GM18951 (cell line): ENCODE measurements at regions not wholly inside any gene's neighbourhood (a gene's known extent, or its start where the extent isn't known, plus 50 kb on each side); places are given as distances from the start of the nearest gene placed in this dataset.

Experiments
- POLR2A ChIP-seq: IDR thresholded peaks from 4 replicates; pipeline ENCODE4 v1.6.1; 2011; ENCODE audit warnings: mild to moderate bottlenecking; ENCODE audit not compliant: insufficient read length, insufficient read depth; ENCODE audit errors: extremely low read depth
- in situ Hi-C: fragments of 300-500 bp; cut with MboI; formaldehyde crosslinking; loops from one replicate; pipeline ENCODE4 v1.12.0; 2022; ENCODE audit warnings: low sequenced_read_pairs, mixed read lengths, inconsistent platforms; ENCODE audit not compliant: unreplicated experiment

GRCh38 chr21:35925497-35925896 lies 134.8 kb downstream of the SETD4 start:
- in situ Hi-C loops: no loop called here
- TF ChIP-seq POLR2A: no peak

- in situ Hi-C loops: no loop called here
- TF ChIP-seq POLR2A: no peak
Observed at GRCh38 chr21:35924714-35925301, 135.5 kb downstream of the SETD4 start.

- in situ Hi-C loops: no loop called here
- TF ChIP-seq POLR2A: no peak
Observed at GRCh38 chr21:35923971-35924370, 136.4 kb downstream of the SETD4 start.

GRCh38 chr21:35922618-35923017 lies 137.7 kb downstream of the SETD4 start:
- in situ Hi-C loops: no loop called here

GRCh38 chr21:35921471-35921870 lies 138.9 kb downstream of the SETD4 start:
- TF ChIP-seq POLR2A: no peak
- in situ Hi-C loops: no loop called here

More at GRCh38 chr21:35922618-35923017, 137.7 kb downstream of the SETD4 start:
- TF ChIP-seq POLR2A: no peak

GRCh38 chr21:35920436-35920835 lies 139.9 kb downstream of the SETD4 start:
- in situ Hi-C loops: no loop called here
- TF ChIP-seq POLR2A: no peak

GRCh38 chr21:35915030-35915429 lies 145.3 kb downstream of the SETD4 start:
- no peak for TF ChIP-seq POLR2A
- in situ Hi-C loops: no loop called here

GRCh38 chr21:35911412-35912191 lies 148.7 kb downstream of the SETD4 start:
- TF ChIP-seq POLR2A: no peak
- in situ Hi-C loops: no loop called here

GRCh38 chr21:35909456-35910223 lies 150.7 kb downstream of the SETD4 start:
- no peak for TF ChIP-seq POLR2A
- in situ Hi-C loops: no loop called here

GRCh38 chr21:35908311-35909078 lies 151.8 kb downstream of the SETD4 start:
- in situ Hi-C loops: no loop called here
- no peak for TF ChIP-seq POLR2A

- in situ Hi-C loops: no loop called here
- TF ChIP-seq POLR2A: no peak
Observed at GRCh38 chr21:35906586-35906985, 153.7 kb downstream of the SETD4 start.

- in situ Hi-C loops: no loop called here
- no peak for TF ChIP-seq POLR2A
Observed at GRCh38 chr21:35905963-35906345, 154.4 kb downstream of the SETD4 start.

GRCh38 chr21:35905096-35905962 lies 155.0 kb downstream of the SETD4 start:
- no peak for TF ChIP-seq POLR2A
- in situ Hi-C loops: no loop called here
